ENCODE measurements at regions not wholly inside any gene's neighbourhood (a gene's known extent, or its start where the extent isn't known, plus 50 kb on each side); places are given as distances from the start of the nearest gene placed in this dataset.

DNA sequence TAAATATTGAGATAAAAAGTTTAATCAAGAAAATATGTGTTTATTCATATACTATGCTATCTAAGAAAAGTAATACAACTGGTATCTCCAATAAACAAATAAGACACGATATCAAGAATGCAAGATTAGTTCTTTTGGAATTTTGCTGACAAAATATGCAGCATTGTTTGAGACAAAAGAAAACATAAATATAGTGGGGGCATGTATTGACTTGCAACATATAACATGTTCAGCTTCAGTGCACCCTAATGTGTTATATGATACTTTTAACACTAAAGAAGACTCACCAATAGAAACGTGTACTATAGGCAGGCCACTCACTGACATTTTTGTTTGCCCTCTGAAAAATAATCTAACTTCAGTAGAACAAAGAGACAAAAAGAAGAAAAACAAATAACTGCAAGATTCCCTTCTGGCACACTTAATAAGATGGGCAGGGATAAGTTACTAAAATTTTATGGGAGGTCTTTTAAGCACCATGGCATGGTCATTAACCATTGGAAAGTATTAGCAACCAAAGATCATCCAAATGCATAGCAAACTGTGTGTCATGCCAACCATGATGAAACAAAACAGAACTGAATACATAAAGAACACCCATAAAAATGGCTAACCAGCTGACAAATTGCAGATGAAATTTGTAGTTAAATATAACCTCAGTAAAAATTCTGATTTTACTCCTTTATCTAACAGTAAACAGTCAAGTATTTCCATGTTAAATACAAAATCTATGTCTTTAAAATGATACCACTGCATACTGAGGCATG lies 447.9 kb upstream of the FAM241A start:
- TF ChIP-seq, protein P1, sequence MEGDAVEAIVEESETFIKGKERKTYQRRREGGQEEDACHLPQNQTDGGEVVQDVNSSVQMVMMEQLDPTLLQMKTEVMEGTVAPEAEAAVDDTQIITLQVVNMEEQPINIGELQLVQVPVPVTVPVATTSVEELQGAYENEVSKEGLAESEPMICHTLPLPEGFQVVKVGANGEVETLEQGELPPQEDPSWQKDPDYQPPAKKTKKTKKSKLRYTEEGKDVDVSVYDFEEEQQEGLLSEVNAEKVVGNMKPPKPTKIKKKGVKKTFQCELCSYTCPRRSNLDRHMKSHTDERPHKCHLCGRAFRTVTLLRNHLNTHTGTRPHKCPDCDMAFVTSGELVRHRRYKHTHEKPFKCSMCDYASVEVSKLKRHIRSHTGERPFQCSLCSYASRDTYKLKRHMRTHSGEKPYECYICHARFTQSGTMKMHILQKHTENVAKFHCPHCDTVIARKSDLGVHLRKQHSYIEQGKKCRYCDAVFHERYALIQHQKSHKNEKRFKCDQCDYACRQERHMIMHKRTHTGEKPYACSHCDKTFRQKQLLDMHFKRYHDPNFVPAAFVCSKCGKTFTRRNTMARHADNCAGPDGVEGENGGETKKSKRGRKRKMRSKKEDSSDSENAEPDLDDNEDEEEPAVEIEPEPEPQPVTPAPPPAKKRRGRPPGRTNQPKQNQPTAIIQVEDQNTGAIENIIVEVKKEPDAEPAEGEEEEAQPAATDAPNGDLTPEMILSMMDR (IDR thresholded peaks at IDR 0.05; ENCODE audit: low read depth, low read length, missing control alignments) = no peak
- no peak for DNase-seq (ENCODE audit: extremely low read depth, low read depth)
- no peak overlapping the region for H3K4me3 ChIP-seq (replicated peaks; ENCODE audit: low read depth, low read length)

DNA sequence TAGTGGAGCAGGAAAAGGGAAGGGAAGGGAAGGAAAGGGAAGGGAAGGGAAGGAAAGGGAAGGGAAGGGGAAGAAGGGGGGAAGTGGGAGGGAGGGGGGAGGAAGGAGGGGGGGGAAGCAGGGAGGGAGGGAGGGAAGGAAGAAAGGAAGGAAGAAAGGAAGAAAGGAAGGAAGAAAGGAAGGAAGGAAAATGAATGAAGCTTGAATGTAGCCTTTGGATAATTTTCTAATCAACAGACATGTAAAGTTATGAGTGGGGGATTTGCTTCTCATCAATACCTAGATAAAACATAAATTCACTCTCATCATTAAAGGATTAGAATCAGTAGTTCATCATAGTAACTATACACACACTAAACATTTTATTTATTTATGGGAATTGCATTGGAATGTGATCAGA lies 446.9 kb upstream of the FAM241A start:
- no peak for DNase-seq (ENCODE audit: extremely low read depth, low read depth)
- H3K4me3 ChIP-seq (replicated peaks; ENCODE audit: low read depth, low read length) = no peak overlapping the region
- TF ChIP-seq, protein P1 (IDR thresholded peaks at IDR 0.05; ENCODE audit: low read depth, low read length, missing control alignments) = no peak

DNA sequence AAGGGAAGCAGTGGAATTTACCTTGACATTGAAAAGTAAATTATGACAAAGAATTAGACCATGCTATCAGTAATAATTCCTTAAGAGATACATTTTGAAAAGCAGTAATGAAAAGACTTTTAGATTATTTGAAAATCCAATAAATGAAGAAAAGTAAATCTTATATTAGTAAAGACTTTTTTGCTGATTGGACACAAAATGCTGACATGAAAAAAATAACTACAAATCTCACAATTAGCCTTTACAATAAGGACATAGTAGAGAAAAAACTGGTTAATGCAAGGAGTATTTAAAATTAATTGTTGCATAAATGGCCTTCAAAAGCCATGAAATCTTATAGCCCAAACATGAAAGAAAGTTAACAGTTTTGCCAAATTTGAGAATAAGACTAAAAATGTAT lies 446.1 kb upstream of the FAM241A start:
- TF ChIP-seq, protein P1 (IDR thresholded peaks at IDR 0.05; ENCODE audit: low read depth, low read length, missing control alignments) = no peak
- H3K4me3 ChIP-seq (replicated peaks; ENCODE audit: low read depth, low read length) = no peak overlapping the region
- DNase-seq (ENCODE audit: extremely low read depth, low read depth) = no peak

DNA sequence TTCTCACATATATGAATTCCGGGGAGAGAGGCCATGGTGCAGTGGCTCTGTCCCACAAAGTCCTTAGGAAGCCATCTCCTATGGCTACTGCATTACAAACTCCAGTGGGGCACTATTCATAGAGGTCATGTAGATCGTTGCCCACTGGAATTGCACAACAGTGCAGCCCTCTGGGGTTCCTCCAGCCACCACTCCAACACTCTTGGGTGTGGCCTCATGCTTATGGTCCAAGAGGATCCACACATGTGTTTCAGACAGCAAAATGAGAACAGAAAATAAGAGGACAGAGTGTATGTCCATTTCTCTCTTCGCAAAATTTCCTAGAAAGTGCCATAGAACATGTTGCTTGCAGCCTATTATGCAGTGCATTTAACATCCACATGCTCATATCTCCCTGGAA lies 444.2 kb upstream of the FAM241A start:
- TF ChIP-seq, protein P1 (IDR thresholded peaks at IDR 0.05; ENCODE audit: low read depth, low read length, missing control alignments) = no peak
- DNase-seq (ENCODE audit: extremely low read depth, low read depth) = no peak
- no peak overlapping the region for H3K4me3 ChIP-seq (replicated peaks; ENCODE audit: low read depth, low read length)

DNA sequence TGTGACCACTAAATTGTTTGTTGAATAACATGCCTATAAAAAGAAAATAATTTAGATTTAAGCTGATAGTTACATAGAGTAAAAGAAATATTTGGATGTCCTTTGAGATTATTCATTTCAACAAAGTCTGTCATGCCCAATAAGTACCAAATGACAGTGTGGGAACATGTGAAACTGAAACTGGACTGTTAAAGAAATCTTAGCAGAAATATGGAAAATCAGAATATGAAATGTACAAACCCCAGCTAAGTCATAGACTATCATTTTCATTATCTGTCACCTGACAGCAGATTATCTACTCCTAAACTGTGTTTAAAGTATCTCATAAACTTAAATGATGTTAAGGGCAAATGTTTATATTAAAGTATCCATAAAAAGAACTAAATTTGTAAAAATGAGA lies 437.8 kb upstream of the FAM241A start:
- TF ChIP-seq, protein P1 (IDR thresholded peaks at IDR 0.05; ENCODE audit: low read depth, low read length, missing control alignments) = no peak
- H3K4me3 ChIP-seq (replicated peaks; ENCODE audit: low read depth, low read length) = no peak overlapping the region
- no peak for DNase-seq (ENCODE audit: extremely low read depth, low read depth)

DNA sequence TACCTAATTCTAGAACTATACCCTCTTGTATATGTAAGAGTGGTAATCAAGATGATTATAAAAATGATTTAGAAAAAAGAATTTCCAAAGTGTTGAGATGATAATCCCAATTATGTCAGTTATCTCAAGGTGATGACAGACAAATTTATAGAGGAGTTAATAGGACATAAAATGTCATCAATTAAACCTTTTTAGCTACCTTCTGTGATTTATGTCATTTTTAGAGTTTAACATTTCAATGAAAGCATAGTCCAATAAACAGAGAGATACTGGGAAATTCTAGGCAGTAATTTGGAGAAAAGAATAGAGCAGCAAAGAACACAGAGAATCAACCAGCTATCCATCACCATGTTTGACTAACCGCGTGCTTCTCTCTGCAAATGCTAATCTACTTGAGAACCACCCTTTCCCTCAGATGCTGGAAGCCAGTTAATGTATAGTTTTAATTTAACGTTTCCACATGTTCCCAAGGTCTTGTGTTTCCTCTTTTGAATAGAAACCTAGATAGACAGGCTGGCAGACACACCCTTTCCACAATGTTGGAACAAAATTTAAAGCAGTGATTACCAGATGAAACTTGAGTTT lies 433.1 kb upstream of the FAM241A start:
- TF ChIP-seq, protein P1 (IDR thresholded peaks at IDR 0.05; ENCODE audit: low read depth, low read length, missing control alignments) = no peak
- DNase-seq (ENCODE audit: extremely low read depth, low read depth) = no peak
- no peak overlapping the region for H3K4me3 ChIP-seq (replicated peaks; ENCODE audit: low read depth, low read length)

Data from HFF-Myc (cell line).